GM12875 (cell line): ENCODE measurements at regions not wholly inside any gene's neighbourhood (a gene's known extent, or its start where the extent isn't known, plus 50 kb on each side); places are given as distances from the start of the nearest gene placed in this dataset.

Experiments
- H3K4me3 ChIP-seq: one replicate; pipeline ENCODE4 v1.5.1; 2011; ENCODE audit warnings: low read depth, low read length, control low read depth
- CTCF ChIP-seq: IDR thresholded peaks from 2 replicates; pipeline ENCODE4 v1.5.1; 2011; ENCODE audit warnings: low read depth, mild to moderate bottlenecking, control low read depth, inconsistent platforms, low read length, moderate library complexity, borderline replicate concordance; ENCODE audit not compliant: insufficient read depth

GRCh38 chr3:110267304-110267845 is 804.2 kb upstream of the NECTIN3 start:
- no peak for TF ChIP-seq CTCF
- H3K4me3 ChIP-seq, result no peak overlapping the region

GRCh38 chr3:110272525-110272924 is 799.1 kb upstream of the NECTIN3 start:
- H3K4me3 ChIP-seq, result no peak overlapping the region
- TF ChIP-seq CTCF, result no peak

GRCh38 chr3:110291886-110292501 is 779.6 kb upstream of the NECTIN3 start:
- H3K4me3 ChIP-seq, result no peak overlapping the region
- TF ChIP-seq CTCF, result no peak

GRCh38 chr3:110293660-110294059 is 778.0 kb upstream of the NECTIN3 start:
- TF ChIP-seq CTCF, result no peak
- no peak overlapping the region for H3K4me3 ChIP-seq

- no peak for TF ChIP-seq CTCF
- no peak overlapping the region for H3K4me3 ChIP-seq
Observed at GRCh38 chr3:110296885-110297284, 774.7 kb upstream of the NECTIN3 start.

- H3K4me3 ChIP-seq, result no peak overlapping the region
- TF ChIP-seq CTCF, result no peak
Observed at GRCh38 chr3:110301781-110302180, 769.8 kb upstream of the NECTIN3 start.

- H3K4me3 ChIP-seq, result no peak overlapping the region
- TF ChIP-seq CTCF, result no peak
Observed at GRCh38 chr3:110307065-110307809, 764.4 kb upstream of the NECTIN3 start.
